D721Med (cell line): ENCODE measurements at regions not wholly inside any gene's neighbourhood (a gene's known extent, or its start where the extent isn't known, plus 50 kb on each side); places are given as distances from the start of the nearest gene placed in this dataset.

Experiments used
- DNase-seq: peaks from one replicate; pipeline ENCODE4 v3.0.0; 2011; ENCODE audit warnings: low spot score; ENCODE audit not compliant: insufficient read length
- FAIRE-seq: peaks from 2 replicates; lab custom pipeline; 2011; peaks lifted over from hg19 to GRCh38; lab: Jason Lieb, UNC
- TF ChIP-seq, protein P1 (sequence below): IDR thresholded peaks from 2 replicates; pipeline ENCODE4 v1.5.1; 2012; ENCODE audit warnings: mild to moderate bottlenecking, control low read depth; ENCODE audit not compliant: insufficient read depth; ENCODE audit errors: missing control alignments

DNA sequence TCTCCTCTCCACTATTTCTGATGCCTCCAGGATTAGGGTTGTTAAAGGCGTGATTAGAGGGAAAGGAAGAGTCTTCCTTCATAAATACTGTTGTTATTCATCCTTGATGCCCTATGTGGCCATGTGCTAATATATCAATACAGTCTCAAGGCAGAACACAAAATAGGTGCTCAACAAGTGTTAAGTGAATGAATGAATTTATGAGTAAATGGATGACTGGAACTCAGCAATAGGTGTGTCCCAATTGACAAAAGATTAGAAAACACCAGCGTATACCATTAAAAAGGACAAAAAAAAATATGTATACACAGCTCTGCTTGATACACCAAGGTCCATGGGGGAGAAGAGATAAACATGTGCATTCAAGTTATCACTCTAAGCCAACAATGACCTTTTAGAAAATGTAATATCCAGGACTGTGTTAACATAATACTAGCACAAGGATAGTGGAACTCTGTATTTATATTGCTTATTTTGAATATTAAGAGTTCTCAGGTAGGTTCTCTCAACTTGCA is 171.2 kb upstream of the MYLIP start:
- FAIRE-seq: no peak
- DNase-seq: no peak
- TF ChIP-seq, protein P1, sequence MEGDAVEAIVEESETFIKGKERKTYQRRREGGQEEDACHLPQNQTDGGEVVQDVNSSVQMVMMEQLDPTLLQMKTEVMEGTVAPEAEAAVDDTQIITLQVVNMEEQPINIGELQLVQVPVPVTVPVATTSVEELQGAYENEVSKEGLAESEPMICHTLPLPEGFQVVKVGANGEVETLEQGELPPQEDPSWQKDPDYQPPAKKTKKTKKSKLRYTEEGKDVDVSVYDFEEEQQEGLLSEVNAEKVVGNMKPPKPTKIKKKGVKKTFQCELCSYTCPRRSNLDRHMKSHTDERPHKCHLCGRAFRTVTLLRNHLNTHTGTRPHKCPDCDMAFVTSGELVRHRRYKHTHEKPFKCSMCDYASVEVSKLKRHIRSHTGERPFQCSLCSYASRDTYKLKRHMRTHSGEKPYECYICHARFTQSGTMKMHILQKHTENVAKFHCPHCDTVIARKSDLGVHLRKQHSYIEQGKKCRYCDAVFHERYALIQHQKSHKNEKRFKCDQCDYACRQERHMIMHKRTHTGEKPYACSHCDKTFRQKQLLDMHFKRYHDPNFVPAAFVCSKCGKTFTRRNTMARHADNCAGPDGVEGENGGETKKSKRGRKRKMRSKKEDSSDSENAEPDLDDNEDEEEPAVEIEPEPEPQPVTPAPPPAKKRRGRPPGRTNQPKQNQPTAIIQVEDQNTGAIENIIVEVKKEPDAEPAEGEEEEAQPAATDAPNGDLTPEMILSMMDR: no peak

- FAIRE-seq: no peak
- TF ChIP-seq, protein P1: no peak
- no peak for DNase-seq
Measured at GRCh38 chr6:15956205-15957106, 172.4 kb upstream of the MYLIP start.

DNA sequence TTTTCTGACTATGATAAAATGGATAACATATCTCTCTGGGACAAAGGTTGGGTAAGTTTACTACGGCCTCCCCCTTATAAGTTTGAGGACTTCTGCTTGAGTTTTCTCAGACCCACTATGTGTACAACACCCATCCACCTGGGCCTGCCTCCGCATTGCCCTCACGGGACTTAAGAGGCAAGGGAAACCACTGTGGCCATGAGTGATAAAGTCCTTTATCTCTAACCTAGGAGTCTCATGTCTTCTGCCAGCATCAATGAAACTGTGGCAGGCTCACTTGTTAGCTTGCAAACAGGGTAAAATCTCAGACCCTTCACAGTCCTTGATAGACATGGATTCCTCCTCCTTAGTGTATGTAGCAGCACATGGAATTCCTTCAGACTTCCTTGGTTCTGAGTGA is 173.4 kb upstream of the MYLIP start:
- no peak for FAIRE-seq
- no peak for DNase-seq
- TF ChIP-seq, protein P1: no peak

DNA sequence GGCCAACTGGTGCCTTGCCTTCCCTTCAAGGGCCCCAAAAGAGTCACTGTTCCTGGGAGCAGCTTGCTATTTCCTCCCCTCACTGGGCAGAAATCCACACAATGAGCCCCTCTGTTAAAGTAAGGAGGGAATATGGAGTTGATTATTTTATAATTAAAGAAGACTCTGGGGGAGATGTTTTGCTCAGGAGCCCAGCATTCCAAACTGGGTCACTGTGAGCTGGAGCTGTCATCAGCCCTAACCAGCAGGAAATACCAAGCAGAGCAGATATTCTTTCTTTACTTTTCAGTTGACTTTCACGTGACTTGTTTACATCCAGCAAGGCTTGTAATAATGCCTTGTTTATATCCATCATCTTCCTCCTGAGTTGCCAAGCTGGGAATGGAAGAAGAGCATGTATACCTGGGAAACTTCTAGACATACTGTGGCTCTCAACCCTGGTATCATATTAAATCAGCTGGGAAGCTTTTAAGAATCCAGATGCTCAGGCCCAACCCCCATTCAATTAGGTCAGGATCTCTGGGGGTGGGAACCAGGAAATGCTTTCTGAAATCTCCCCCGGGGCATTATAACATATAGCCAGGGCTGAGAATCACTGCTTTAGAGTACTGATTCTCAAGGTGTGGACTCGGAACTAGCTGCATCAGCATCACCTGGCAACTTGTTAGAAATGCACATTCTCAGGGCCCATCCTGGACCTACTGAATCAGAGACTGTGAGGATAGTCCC is 175.6 kb upstream of the MYLIP start:
- TF ChIP-seq, protein P1: no peak
- DNase-seq (no peak), FAIRE-seq (no peak)

GRCh38 chr6:15952231-15953151 is 176.4 kb upstream of the MYLIP start:
- TF ChIP-seq, protein P1: no peak
- DNase-seq (no peak), FAIRE-seq (no peak)

DNA sequence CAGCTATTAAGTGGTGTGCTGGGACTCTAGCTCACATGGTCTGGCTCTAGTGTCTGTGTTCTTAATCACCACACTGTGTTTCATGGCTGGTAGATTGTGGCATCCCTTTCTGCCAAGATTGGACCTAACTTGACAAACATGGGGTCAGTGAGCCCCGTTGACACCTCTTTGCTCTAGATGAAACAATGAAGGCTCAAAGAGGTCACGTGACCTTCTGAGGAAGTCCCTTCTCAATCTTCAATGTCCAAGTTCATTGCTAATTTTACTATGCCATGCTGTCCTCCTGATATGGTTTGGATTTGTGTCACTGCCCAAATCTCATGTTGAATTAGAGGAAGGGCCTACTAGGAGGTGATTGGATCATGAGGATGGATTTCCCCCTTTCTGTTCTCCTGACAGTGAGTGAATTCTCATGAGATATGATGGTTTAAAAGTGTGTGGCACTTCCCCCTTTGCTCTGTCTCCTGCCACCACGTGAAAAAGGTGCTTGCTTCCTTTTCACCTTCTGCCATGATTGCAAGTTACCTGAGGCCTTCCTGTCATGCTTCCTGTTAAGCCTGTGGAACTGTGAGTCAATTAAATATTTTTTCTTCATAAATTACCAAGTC is 177.8 kb upstream of the MYLIP start:
- no peak for DNase-seq
- no peak for FAIRE-seq
- TF ChIP-seq, protein P1: no peak
